ENCODE measurements at regions not wholly inside any gene's neighbourhood (a gene's known extent, or its start where the extent isn't known, plus 50 kb on each side); places are given as distances from the start of the nearest gene placed in this dataset.

DNA sequence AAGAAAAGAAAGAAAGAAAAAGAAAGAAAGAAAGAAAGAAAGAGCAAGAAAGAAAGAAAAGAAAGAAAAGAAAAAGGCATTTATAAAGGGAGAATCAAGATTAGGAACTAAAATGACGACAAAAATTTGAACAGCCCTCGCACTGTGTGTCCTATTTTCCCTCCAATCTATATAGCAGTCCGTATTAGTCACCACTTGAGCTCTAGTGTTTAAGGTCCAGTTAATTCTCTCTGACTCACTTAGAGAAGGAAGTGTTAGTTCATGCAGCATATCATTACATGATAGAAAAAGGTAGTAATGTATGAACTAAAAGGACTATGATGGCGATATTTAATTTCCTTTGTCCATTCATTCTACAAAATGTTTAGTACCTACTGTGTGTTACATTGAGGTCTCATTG, 122.7 kb downstream of the CBLL2 start (continued):
- TF ChIP-seq, protein P1, sequence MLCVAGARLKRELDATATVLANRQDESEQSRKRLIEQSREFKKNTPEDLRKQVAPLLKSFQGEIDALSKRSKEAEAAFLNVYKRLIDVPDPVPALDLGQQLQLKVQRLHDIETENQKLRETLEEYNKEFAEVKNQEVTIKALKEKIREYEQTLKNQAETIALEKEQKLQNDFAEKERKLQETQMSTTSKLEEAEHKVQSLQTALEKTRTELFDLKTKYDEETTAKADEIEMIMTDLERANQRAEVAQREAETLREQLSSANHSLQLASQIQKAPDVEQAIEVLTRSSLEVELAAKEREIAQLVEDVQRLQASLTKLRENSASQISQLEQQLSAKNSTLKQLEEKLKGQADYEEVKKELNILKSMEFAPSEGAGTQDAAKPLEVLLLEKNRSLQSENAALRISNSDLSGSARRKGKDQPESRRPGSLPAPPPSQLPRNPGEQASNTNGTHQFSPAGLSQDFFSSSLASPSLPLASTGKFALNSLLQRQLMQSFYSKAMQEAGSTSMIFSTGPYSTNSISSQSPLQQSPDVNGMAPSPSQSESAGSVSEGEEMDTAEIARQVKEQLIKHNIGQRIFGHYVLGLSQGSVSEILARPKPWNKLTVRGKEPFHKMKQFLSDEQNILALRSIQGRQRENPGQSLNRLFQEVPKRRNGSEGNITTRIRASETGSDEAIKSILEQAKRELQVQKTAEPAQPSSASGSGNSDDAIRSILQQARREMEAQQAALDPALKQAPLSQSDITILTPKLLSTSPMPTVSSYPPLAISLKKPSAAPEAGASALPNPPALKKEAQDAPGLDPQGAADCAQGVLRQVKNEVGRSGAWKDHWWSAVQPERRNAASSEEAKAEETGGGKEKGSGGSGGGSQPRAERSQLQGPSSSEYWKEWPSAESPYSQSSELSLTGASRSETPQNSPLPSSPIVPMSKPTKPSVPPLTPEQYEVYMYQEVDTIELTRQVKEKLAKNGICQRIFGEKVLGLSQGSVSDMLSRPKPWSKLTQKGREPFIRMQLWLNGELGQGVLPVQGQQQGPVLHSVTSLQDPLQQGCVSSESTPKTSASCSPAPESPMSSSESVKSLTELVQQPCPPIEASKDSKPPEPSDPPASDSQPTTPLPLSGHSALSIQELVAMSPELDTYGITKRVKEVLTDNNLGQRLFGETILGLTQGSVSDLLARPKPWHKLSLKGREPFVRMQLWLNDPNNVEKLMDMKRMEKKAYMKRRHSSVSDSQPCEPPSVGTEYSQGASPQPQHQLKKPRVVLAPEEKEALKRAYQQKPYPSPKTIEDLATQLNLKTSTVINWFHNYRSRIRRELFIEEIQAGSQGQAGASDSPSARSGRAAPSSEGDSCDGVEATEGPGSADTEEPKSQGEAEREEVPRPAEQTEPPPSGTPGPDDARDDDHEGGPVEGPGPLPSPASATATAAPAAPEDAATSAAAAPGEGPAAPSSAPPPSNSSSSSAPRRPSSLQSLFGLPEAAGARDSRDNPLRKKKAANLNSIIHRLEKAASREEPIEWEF (IDR thresholded peaks at IDR 0.05; ENCODE audit: insufficient replicate concordance, low read depth, low read length), result no peak
- no peak for TF ChIP-seq MTA3 (IDR thresholded peaks at IDR 0.05; ENCODE audit: borderline replicate concordance, low read length)
- TF ChIP-seq MXI1 (IDR thresholded peaks at IDR 0.05; ENCODE audit: low read depth, low read length), result no peak
- no peak for TF ChIP-seq CREB1 (IDR thresholded peaks at IDR 0.05; ENCODE audit: low read depth)
- no peak for TF ChIP-seq RFX5 (IDR thresholded peaks at IDR 0.05; ENCODE audit: low read depth, low read length)
- no peak for TF ChIP-seq EP300 (IDR thresholded peaks at IDR 0.05; ENCODE audit: borderline replicate concordance in 1 of 2, control insufficient read depth in 1 of 2, low read depth in 2 of 2, low read length in 2 of 2)

DNA sequence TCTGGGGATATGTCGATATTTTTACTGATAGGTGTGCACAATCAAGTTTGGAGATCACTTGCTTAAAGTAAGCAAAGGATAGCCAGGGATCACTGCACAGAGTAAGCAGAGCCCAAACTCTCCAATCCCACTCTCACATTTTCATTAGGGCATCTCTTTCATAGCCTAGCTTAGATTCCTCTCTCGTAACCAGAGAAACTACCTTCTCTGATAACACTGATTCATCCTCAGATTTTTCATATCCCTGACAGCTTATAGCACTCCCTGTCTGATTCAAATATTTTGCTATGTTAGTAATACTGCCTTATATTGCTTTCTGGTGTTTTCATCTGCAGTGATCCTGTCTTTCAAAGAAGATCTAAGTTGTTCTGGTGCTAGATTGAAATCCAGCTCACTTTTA, 123.7 kb downstream of the CBLL2 start:
- no peak for ATAC-seq
- SMC1A ChIA-PET (ENCODE audit: uncharacterized antibody, unreplicated experiment), result no interaction called here
- H3K9me3 ChIP-seq (replicated peaks; ENCODE audit: control insufficient read depth, insufficient read depth, low read length), result no peaks in the 10 kb centered on the region
- H2AFZ ChIP-seq (ENCODE audit: control insufficient read depth, low read depth, low read length), result no peak overlapping the region
- CTCF ChIA-PET, result no interaction called here
- H3K4me1 ChIP-seq (ENCODE audit: control insufficient read depth, insufficient read depth, low read length), result no peaks in the 10 kb centered on the region
- H3K36me3 ChIP-seq (ENCODE audit: control insufficient read depth in 2 of 2, insufficient read depth in 2 of 2, low read length in 1 of 2), result no peaks in the 10 kb centered on the region
- no peak overlapping the region for H3K4me2 ChIP-seq (ENCODE audit: control insufficient read depth, insufficient read depth)
- no peak overlapping the region for H3K4me3 ChIP-seq
- RAD21 ChIA-PET (ENCODE audit: unreplicated experiment), result no interaction called here
- in situ Hi-C loops (cut with MboI) (no loop called here), intact Hi-C loops (cut with micrococcal nuclease; ENCODE audit: unreplicated experiment) (no loop called here)
- no peak overlapping the region for H3K27ac ChIP-seq (ENCODE audit: control insufficient read depth, insufficient read depth)
- H4K20me1 ChIP-seq (ENCODE audit: control insufficient read depth, insufficient read depth), result no peaks in the 10 kb centered on the region
- POLR2A ChIA-PET, result no interaction called here
- no peaks in the 10 kb centered on the region for H3K79me2 ChIP-seq (ENCODE audit: control insufficient read depth, insufficient read depth, low read length)
- H3K9ac ChIP-seq (ENCODE audit: control insufficient read depth, insufficient read depth, low read length), result no peak overlapping the region
- DNase-seq (ENCODE audit: low read depth, low spot score), result no peak
- BruUV-seq (replicated peaks), result no TSS peak
- FAIRE-seq, result no peak
- no peaks in the 10 kb centered on the region for H3K27me3 ChIP-seq (replicated peaks in 1 of 2; ENCODE audit: control insufficient read depth in 2 of 2, insufficient read depth in 2 of 2, low read length in 1 of 2)
- WGBS (ENCODE audit: insufficient coverage, insufficient replicate concordance, low lambda C conversion rate, missing lambda C conversion rate), result 46% methylated on average over 2 of the region's 2 CpGs
- TF ChIP-seq, protein P2, sequence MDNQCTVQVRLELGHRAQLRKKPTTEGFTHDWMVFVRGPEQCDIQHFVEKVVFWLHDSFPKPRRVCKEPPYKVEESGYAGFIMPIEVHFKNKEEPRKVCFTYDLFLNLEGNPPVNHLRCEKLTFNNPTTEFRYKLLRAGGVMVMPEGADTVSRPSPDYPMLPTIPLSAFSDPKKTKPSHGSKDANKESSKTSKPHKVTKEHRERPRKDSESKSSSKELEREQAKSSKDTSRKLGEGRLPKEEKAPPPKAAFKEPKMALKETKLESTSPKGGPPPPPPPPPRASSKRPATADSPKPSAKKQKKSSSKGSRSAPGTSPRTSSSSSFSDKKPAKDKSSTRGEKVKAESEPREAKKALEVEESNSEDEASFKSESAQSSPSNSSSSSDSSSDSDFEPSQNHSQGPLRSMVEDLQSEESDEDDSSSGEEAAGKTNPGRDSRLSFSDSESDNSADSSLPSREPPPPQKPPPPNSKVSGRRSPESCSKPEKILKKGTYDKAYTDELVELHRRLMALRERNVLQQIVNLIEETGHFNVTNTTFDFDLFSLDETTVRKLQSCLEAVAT (IDR thresholded peaks at IDR 0.05), result no peak
- TF ChIP-seq TCF12 (IDR thresholded peaks at IDR 0.05; ENCODE audit: low read depth, low read length), result no peak
- no peak for TF ChIP-seq NBN (IDR thresholded peaks at IDR 0.05)
- TF ChIP-seq TBL1XR1 (IDR thresholded peaks at IDR 0.05; ENCODE audit: low read depth, low read length), result no peak
- TF ChIP-seq CREM (IDR thresholded peaks at IDR 0.05; ENCODE audit: low read depth), result no peak
- no peak for TF ChIP-seq HDAC2 (IDR thresholded peaks at IDR 0.05)
- no peak for TF ChIP-seq CEBPB (IDR thresholded peaks at IDR 0.05; ENCODE audit: borderline replicate concordance in 1 of 2, low read depth in 2 of 2, low read length in 2 of 2)
- TF ChIP-seq SMC3 (IDR thresholded peaks at IDR 0.05; ENCODE audit: borderline replicate concordance, low read length), result no peak
